K562 (cell line): ENCODE measurements at regions not wholly inside any gene's neighbourhood (a gene's known extent, or its start where the extent isn't known, plus 50 kb on each side); places are given as distances from the start of the nearest gene placed in this dataset.

Source experiments
- ATAC-seq: fragments of 200-7000 bp; cut with Tn5 transposase; 3 replicates; pipeline ENCODE4 v1.9.1; 2020; ENCODE audit warnings: moderate library complexity
- BruUV-seq: library from RNA; stranded (reverse); fragments of 400-500 nt; replicated peaks from 2 replicates; lab custom pipeline; 2021; lab: Mats Ljungman, UMichigan
- CTCF ChIA-PET: fragments of 300-600 bp; formaldehyde crosslinking; extraction: SDS; loops from one replicate; lab custom pipeline; 2021; ENCODE audit warnings: low intra/inter-chr PET ratio; lab: Yijun Ruan, JAX
- POLR2A ChIA-PET: fragments of 300-600, 350-650 bp; sonication (Branson Sonifier 250); formaldehyde crosslinking; extraction: SDS; loops from one replicate; lab custom pipeline; 2021; ENCODE audit warnings: antibody characterized with exemption, inconsistent platforms; lab: Yijun Ruan, JAX
- DNase-seq, 4 experiments: peaks; one replicate each; pipeline versions ENCODE4 v3.0.0 to v3.0.0-alpha.2; 2011 to 2018; ENCODE audit warnings: low spot score in 3 of 4, mixed read lengths in 3 of 4; ENCODE audit errors: extremely low read depth in 1 of 4
- FAIRE-seq: peaks from 2 replicates; lab custom pipeline; 2011; peaks lifted over from hg19 to GRCh38; lab: Jason Lieb, UNC
- H2AFZ ChIP-seq: 2 replicates; pipeline ENCODE4 v1.6.0; 2011; ENCODE audit warnings: low read depth, low read length, control low read depth, inconsistent platforms
- H3K27ac ChIP-seq: fragments of 200-600 bp; 3 replicates; pipeline ENCODE4 v1.8.0; 2011; ENCODE audit warnings: low read depth, mild to moderate bottlenecking, control low read depth, inconsistent platforms, low read length, moderate library complexity, mixed read lengths; ENCODE audit errors: extremely low read depth
- H3K27me3 ChIP-seq, 2 experiments: fragments of 300-600 bp in 1 of 2; 2 replicates in 1 of 2; 3 replicates in 1 of 2; pipeline versions ENCODE4 v1.6.0 to v1.8.0; 2011; ENCODE audit warnings: inconsistent platforms in 2 of 2, low read length in 2 of 2, mild to moderate bottlenecking in 1 of 2, mixed read lengths in 1 of 2, moderate library complexity in 1 of 2; ENCODE audit not compliant: control insufficient read depth in 2 of 2, insufficient read depth in 2 of 2
- H3K36me3 ChIP-seq: fragments of 300-600 bp; 3 replicates; pipeline ENCODE4 v1.8.0; 2011; ENCODE audit warnings: mild to moderate bottlenecking, low read length, inconsistent platforms; ENCODE audit not compliant: control insufficient read depth, insufficient read depth
- H3K4me1 ChIP-seq, 2 experiments: fragments of 200-600 bp in 1 of 2; replicated peaks in 1 of 2; 2 replicates in 1 of 2; 3 replicates in 1 of 2; pipeline versions ENCODE4 v1.5.1 to v1.8.0; 2011; ENCODE audit warnings: inconsistent platforms in 2 of 2, low read length in 2 of 2, mild to moderate bottlenecking in 1 of 2, mixed read lengths in 1 of 2, moderate library complexity in 1 of 2; ENCODE audit not compliant: control insufficient read depth in 2 of 2, insufficient read depth in 2 of 2
- H3K4me2 ChIP-seq: 2 replicates; pipeline ENCODE4 v1.6.1; 2011; ENCODE audit warnings: low read length, control low read depth, inconsistent platforms, mixed read lengths; ENCODE audit not compliant: insufficient read depth
- H3K4me3 ChIP-seq: fragments of 200-600 bp; sonication (generic), shearing (Covaris generic); 2 replicates; pipeline ENCODE4 v1.5.1; 2016; ENCODE audit warnings: control low read depth, inconsistent platforms
- H3K79me2 ChIP-seq: fragments of 200-600 bp; 3 replicates; pipeline ENCODE4 v1.8.0; 2011; ENCODE audit warnings: low read length, inconsistent platforms; ENCODE audit not compliant: control insufficient read depth, insufficient read depth
- H3K9ac ChIP-seq, 2 experiments: 2 replicates each; pipeline versions ENCODE4 v1.6.0 to v1.6.1; 2011; ENCODE audit warnings: low read depth in 2 of 2, low read length in 2 of 2, control low read depth in 1 of 2, inconsistent platforms in 1 of 2, mild to moderate bottlenecking in 1 of 2, mixed read lengths in 1 of 2; ENCODE audit not compliant: insufficient read depth in 1 of 2
- H3K9me1 ChIP-seq: one replicate; pipeline ENCODE4 v1.6.0; 2011; ENCODE audit warnings: inconsistent platforms, mild to moderate bottlenecking, low read length, moderate library complexity; ENCODE audit not compliant: control insufficient read depth, insufficient read depth
- H3K9me3 ChIP-seq: replicated peaks from 2 replicates; pipeline ENCODE4 v1.5.1; 2011; ENCODE audit warnings: low read depth, low read length, inconsistent platforms; ENCODE audit not compliant: control insufficient read depth, insufficient read depth
- H4K20me1 ChIP-seq: replicated peaks from 2 replicates; pipeline ENCODE4 v1.6.1; 2011; ENCODE audit warnings: low read length, inconsistent platforms, mixed read lengths; ENCODE audit not compliant: control insufficient read depth, insufficient read depth
- BCOR ChIP-seq: fragments of 450-650 bp; IDR thresholded peaks from 2 replicates; pipeline ENCODE4 v1.6.1; 2016
- MBD2 ChIP-seq: sonication (generic); IDR thresholded peaks from 2 replicates; pipeline ENCODE4 v1.6.1; 2016; ENCODE audit warnings: low read depth, borderline replicate concordance
- NCOA2 ChIP-seq, 2 experiments: fragments of 450-650 bp; IDR thresholded peaks; 2 replicates each; pipeline ENCODE4 v1.6.1; 2018; ENCODE audit warnings: mild to moderate bottlenecking in 2 of 2, moderate library complexity in 1 of 2; ENCODE audit not compliant: partially characterized antibody in 2 of 2
- NCOR1 ChIP-seq: fragments of 450-650 bp; IDR thresholded peaks from 2 replicates; pipeline ENCODE4 v1.6.1; 2016; ENCODE audit warnings: mild to moderate bottlenecking, moderate library complexity
- NR3C1 ChIP-seq: sonication (generic); formaldehyde crosslinking; IDR thresholded peaks from 2 replicates; pipeline ENCODE4 v1.8.1; 2022; ENCODE audit warnings: missing genetic modification reagents
- OTX1 ChIP-seq: fragments of 450-650 bp; formaldehyde crosslinking; IDR thresholded peaks from 2 replicates; pipeline ENCODE4 v1.4.0; 2022; ENCODE audit warnings: mild to moderate bottlenecking
- POLR2G ChIP-seq: fragments of 200-400 bp; formaldehyde crosslinking; IDR thresholded peaks from 2 replicates; pipeline ENCODE4 v1.6.1; 2017; ENCODE audit warnings: low read depth, mild to moderate bottlenecking, antibody characterized with exemption, low read length, moderate library complexity
- RBBP5 ChIP-seq: fragments of 200-600 bp; sonication (generic); IDR thresholded peaks from 2 replicates; pipeline ENCODE4 v1.6.1; 2012; ENCODE audit warnings: borderline replicate concordance, mild to moderate bottlenecking, low read length, control low read depth, inconsistent platforms; ENCODE audit not compliant: insufficient read depth, poor library complexity, severe bottlenecking
- STAT5A ChIP-seq: IDR thresholded peaks from 2 replicates; pipeline ENCODE4 v1.6.1; 2012; ENCODE audit warnings: low read length, inconsistent platforms, borderline replicate concordance
- TSC22D4 ChIP-seq: fragments of 450-650 bp; IDR thresholded peaks from 2 replicates; pipeline ENCODE4 v1.6.1; 2016; ENCODE audit warnings: missing genetic modification characterization, missing biosample characterization, control low read depth
- YY1 ChIP-seq, 3 experiments: IDR thresholded peaks; 2 replicates each; pipeline ENCODE4 v1.6.1; 2011; ENCODE audit warnings: low read length in 2 of 3, mild to moderate bottlenecking in 2 of 3, moderate library complexity in 2 of 3, borderline replicate concordance in 1 of 3, control low read depth in 1 of 3, low read depth in 1 of 3; ENCODE audit not compliant: insufficient read depth in 3 of 3, insufficient replicate concordance in 2 of 3, control insufficient read depth in 1 of 3, insufficient read length in 1 of 3; ENCODE audit errors: extremely low read depth in 1 of 3
- ZNF586 ChIP-seq: fragments of 450-650 bp; formaldehyde crosslinking; conservative IDR thresholded peaks from 2 replicates; pipeline ENCODE4 v1.4.0; 2020; ENCODE audit warnings: mild to moderate bottlenecking, moderate library complexity
- ZNF644 ChIP-seq: fragments of 200-800 bp; sonication (Bioruptor generic); IDR thresholded peaks from 2 replicates; pipeline ENCODE4 v1.6.1; 2016; ENCODE audit warnings: low read depth, missing genetic modification characterization, missing compliant biosample characterization
- WGBS: fragments of 100-300 bp; shearing (Covaris generic); methylation state at CpG from one replicate; pipeline ENCODE4 v1.1.6; 2016; ENCODE audit warnings: low coverage, mixed read lengths; ENCODE audit not compliant: insufficient coverage; ENCODE audit errors: missing lambda C conversion rate; 5-methylcytosine and 5-hydroxymethylcytosine counted together
- in situ Hi-C: fragments of 300-500 bp; cut with MboI; formaldehyde crosslinking; loops from 4 replicates; pipeline ENCODE4 v1.15.0; 2018; ENCODE audit warnings: inconsistent platforms, mixed read lengths
- intact Hi-C: fragments of 100-400 bp; cut with micrococcal nuclease; formaldehyde crosslinking; loops from 2 replicates; pipeline ENCODE4 v1.14.2; 2022
- TF ChIP-seq, protein P1 (sequence below), 2 experiments: fragments of 450-650 bp in 1 of 2; sonication (generic) in 1 of 2; formaldehyde crosslinking in 1 of 2; IDR thresholded peaks in 1 of 2; conservative IDR thresholded peaks in 1 of 2; 2 replicates each; pipeline versions ENCODE4 v1.6.1 to v1.8.1; 2016 to 2023; ENCODE audit warnings: mild to moderate bottlenecking in 2 of 2, moderate library complexity in 2 of 2, inconsistent platforms in 1 of 2, missing genetic modification reagents in 1 of 2
- TF ChIP-seq, protein P2 (sequence below): fragments of 200-800 bp; sonication (Bioruptor generic); IDR thresholded peaks from 2 replicates; pipeline ENCODE4 v1.6.1; 2017; ENCODE audit warnings: missing genetic modification characterization, missing compliant biosample characterization
- TF ChIP-seq, protein P3 (sequence below): fragments of 250-450 bp; sonication (Bioruptor Pico); IDR thresholded peaks from 2 replicates; pipeline ENCODE4 v1.8.0; 2022; ENCODE audit warnings: moderate library complexity, mild to moderate bottlenecking, inconsistent platforms
- TF ChIP-seq, protein P4 (sequence below): fragments of 250-450 bp; sonication (Bioruptor Pico); IDR thresholded peaks from 2 replicates; pipeline ENCODE4 v1.5.0; 2021; ENCODE audit warnings: mild to moderate bottlenecking, borderline replicate concordance

- 21% methylated on average over 3 of the region's 3 CpGs for WGBS
- intact Hi-C loops = no loop called here
Measured at GRCh38 chr10:3395041-3395440, 222.5 kb upstream of the PITRM1 start.

More at GRCh38 chr10:3395041-3395440, 222.5 kb upstream of the PITRM1 start:
- no peaks in the 10 kb centered on the region for H3K9me1 ChIP-seq
- no TSS peak for BruUV-seq
- no peak overlapping the region for H3K27ac ChIP-seq
- H3K27me3 ChIP-seq = peaks cover 0 to 15% of the 10 kb centered on the region in 2 experiments; a peak in 3 of 5 replicates
- H4K20me1 ChIP-seq = no peaks in the 10 kb centered on the region
- ChIA-PET CTCF (no interaction called here), POLR2A (no interaction called here)
- no peak overlapping the region for H3K9ac ChIP-seq
- no peaks in the 10 kb centered on the region for H3K36me3 ChIP-seq
- H2AFZ ChIP-seq = no peak overlapping the region
- TF ChIP-seq NR3C1 (no peak), NCOR1 (no peak), STAT5A (no peak), POLR2G (no peak), BCOR (no peak), MBD2 (no peak), ZNF586 (CRISPR knock-in tag) (no peak), OTX1 (CRISPR knock-in tag) (no peak), RBBP5 (no peak), ZNF644 (tag) (no peak), YY1 (IDR thresholded peaks at IDR 0.05; ENCODE audit: borderline replicate concordance in 1 of 3, control insufficient read depth in 1 of 3, extremely low read depth in 1 of 3, insufficient read depth in 3 of 3, insufficient read length in 1 of 3, insufficient replicate concordance in 2 of 3, low read depth in 1 of 3, low read length in 2 of 3) (no peak), NCOA2 (IDR thresholded peaks at IDR 0.05; ENCODE audit: partially characterized antibody in 2 of 2) (no peak), TSC22D4 (tag) (no peak)
- TF ChIP-seq, protein P1, sequence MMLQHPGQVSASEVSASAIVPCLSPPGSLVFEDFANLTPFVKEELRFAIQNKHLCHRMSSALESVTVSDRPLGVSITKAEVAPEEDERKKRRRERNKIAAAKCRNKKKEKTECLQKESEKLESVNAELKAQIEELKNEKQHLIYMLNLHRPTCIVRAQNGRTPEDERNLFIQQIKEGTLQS (IDR thresholded peaks at IDR 0.05) = no peak
- TF ChIP-seq, protein P1 (CRISPR knock-in tag; conservative IDR thresholded peaks at IDR 0.05) = no peak
- TF ChIP-seq, protein P2, sequence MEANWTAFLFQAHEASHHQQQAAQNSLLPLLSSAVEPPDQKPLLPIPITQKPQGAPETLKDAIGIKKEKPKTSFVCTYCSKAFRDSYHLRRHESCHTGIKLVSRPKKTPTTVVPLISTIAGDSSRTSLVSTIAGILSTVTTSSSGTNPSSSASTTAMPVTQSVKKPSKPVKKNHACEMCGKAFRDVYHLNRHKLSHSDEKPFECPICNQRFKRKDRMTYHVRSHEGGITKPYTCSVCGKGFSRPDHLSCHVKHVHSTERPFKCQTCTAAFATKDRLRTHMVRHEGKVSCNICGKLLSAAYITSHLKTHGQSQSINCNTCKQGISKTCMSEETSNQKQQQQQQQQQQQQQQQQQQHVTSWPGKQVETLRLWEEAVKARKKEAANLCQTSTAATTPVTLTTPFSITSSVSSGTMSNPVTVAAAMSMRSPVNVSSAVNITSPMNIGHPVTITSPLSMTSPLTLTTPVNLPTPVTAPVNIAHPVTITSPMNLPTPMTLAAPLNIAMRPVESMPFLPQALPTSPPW (CRISPR knock-in tag) = no peak
- TF ChIP-seq, protein P3, sequence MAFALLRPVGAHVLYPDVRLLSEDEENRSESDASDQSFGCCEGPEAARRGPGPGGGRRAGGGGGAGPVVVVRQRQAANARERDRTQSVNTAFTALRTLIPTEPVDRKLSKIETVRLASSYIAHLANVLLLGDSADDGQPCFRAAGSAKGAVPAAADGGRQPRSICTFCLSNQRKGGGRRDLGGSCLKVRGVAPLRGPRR = no peak
- TF ChIP-seq, protein P4, sequence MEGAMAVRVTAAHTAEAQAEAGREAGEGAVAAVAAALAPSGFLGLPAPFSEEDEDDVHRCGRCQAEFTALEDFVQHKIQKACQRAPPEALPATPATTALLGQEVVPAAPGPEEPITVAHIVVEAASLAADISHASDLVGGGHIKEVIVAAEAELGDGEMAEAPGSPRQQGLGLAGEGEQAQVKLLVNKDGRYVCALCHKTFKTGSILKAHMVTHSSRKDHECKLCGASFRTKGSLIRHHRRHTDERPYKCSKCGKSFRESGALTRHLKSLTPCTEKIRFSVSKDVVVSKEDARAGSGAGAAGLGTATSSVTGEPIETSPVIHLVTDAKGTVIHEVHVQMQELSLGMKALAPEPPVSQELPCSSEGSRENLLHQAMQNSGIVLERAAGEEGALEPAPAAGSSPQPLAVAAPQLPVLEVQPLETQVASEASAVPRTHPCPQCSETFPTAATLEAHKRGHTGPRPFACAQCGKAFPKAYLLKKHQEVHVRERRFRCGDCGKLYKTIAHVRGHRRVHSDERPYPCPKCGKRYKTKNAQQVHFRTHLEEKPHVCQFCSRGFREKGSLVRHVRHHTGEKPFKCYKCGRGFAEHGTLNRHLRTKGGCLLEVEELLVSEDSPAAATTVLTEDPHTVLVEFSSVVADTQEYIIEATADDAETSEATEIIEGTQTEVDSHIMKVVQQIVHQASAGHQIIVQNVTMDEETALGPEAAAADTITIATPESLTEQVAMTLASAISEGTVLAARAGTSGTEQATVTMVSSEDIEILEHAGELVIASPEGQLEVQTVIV (CRISPR knock-in tag) = no peak
- H3K79me2 ChIP-seq = no peaks in the 10 kb centered on the region
- H3K9me3 ChIP-seq = no peaks in the 10 kb centered on the region
- peaks cover 0 to 5% of the 10 kb centered on the region in 2 experiments; a peak in 1 of 5 replicates for H3K4me1 ChIP-seq
- no peak overlapping the region for H3K4me2 ChIP-seq
- ATAC-seq (no peak), FAIRE-seq (no peak), DNase-seq (no peak)
- H3K4me3 ChIP-seq = no peak overlapping the region
- in situ Hi-C loops = no loop called here
